Posterior vena cava (tissue), 2 donors: ENCODE measurements at regions not wholly inside any gene's neighbourhood (a gene's known extent, or its start where the extent isn't known, plus 50 kb on each side); places are given as distances from the start of the nearest gene placed in this dataset.

Experiments
- DNase-seq: peaks from one replicate; pipeline ENCODE4 v3.0.0-alpha.2; 2020; ENCODE audit warnings: low spot score
- intact Hi-C, 2 donors: fragments of 100-400 bp; cut with DNase I; formaldehyde crosslinking; loops; one replicate each; pipeline versions ENCODE4 v1.14.1 to v1.14.2; 2022 to 2023
- donor health status: DM: yes; HTN: yes; CAD: no.
- donor health status: DM: yes; HTN: yes; CAD: no.

GRCh38 chr6:163695414-163695864 lies 280.9 kb downstream of the QKI start:
- intact Hi-C loops = no loop called here
- DNase-seq = no peak

- intact Hi-C loops = no loop called here
- no peak for DNase-seq
These were observed 280.5 kb downstream of the QKI start for GRCh38 chr6:163694988-163695398.

- intact Hi-C loops = no loop called here
- no peak for DNase-seq
These were observed 279.6 kb downstream of the QKI start for GRCh38 chr6:163694072-163694471.

GRCh38 chr6:163691049-163691448 lies 276.5 kb downstream of the QKI start:
- intact Hi-C loops = no loop called here
- no peak for DNase-seq

- DNase-seq = peak; percentile 29
- intact Hi-C loops = no loop called here
These were observed 274.3 kb downstream of the QKI start for GRCh38 chr6:163688739-163689362.

- no peak for DNase-seq
- intact Hi-C loops = no loop called here
These were observed 272.6 kb downstream of the QKI start for GRCh38 chr6:163687075-163687474.

- intact Hi-C loops = no loop called here
- no peak for DNase-seq
These were observed 271.8 kb downstream of the QKI start for GRCh38 chr6:163686301-163686700.

GRCh38 chr6:163683105-163683622 lies 268.6 kb downstream of the QKI start:
- intact Hi-C loops = no loop called here
- no peak for DNase-seq

- intact Hi-C loops = no loop called here
These were observed 265.2 kb downstream of the QKI start for GRCh38 chr6:163679753-163680152.

GRCh38 chr6:163679012-163679660 lies 264.6 kb downstream of the QKI start:
- DNase-seq = peak; percentile 44
- intact Hi-C loops = no loop called here

More at GRCh38 chr6:163679753-163680152, 265.2 kb downstream of the QKI start:
- DNase-seq = no peak

- intact Hi-C loops = no loop called here
- no peak for DNase-seq
These were observed 261.1 kb downstream of the QKI start for GRCh38 chr6:163675611-163676010.

- no peak for DNase-seq
- intact Hi-C loops = no loop called here
These were observed 258.2 kb downstream of the QKI start for GRCh38 chr6:163672710-163673109.

- intact Hi-C loops = no loop called here
- DNase-seq = no peak
These were observed 257.3 kb downstream of the QKI start for GRCh38 chr6:163671791-163672190.

- intact Hi-C loops = no loop called here
- no peak for DNase-seq
These were observed 256.8 kb downstream of the QKI start for GRCh38 chr6:163671355-163671754.

- intact Hi-C loops = no loop called here
- DNase-seq = no peak
These were observed 255.8 kb downstream of the QKI start for GRCh38 chr6:163670336-163670735.

- intact Hi-C loops = no loop called here
- no peak for DNase-seq
These were observed 253.5 kb downstream of the QKI start for GRCh38 chr6:163668061-163668426.

- DNase-seq = no peak
- intact Hi-C loops = no loop called here
These were observed 253.0 kb downstream of the QKI start for GRCh38 chr6:163667372-163668060.

- intact Hi-C loops = no loop called here
- no peak for DNase-seq
These were observed 250.9 kb downstream of the QKI start for GRCh38 chr6:163665464-163665863.

GRCh38 chr6:163663575-163663974 lies 249.1 kb downstream of the QKI start:
- intact Hi-C loops = no loop called here
- no peak for DNase-seq

- DNase-seq = no peak
- intact Hi-C loops = no loop called here
These were observed 248.2 kb downstream of the QKI start for GRCh38 chr6:163662604-163663225.
